SK-N-SH (cell line): ENCODE measurements at regions not wholly inside any gene's neighbourhood (a gene's known extent, or its start where the extent isn't known, plus 50 kb on each side); places are given as distances from the start of the nearest gene placed in this dataset.

Experiments
- CTCF ChIA-PET: fragments of 300-600, 350-600 bp; formaldehyde crosslinking; extraction: SDS; loops from one replicate; lab custom pipeline; 2021; lab: Yijun Ruan, JAX
- POLR2A ChIA-PET: fragments of 350-600 bp; sonication (Branson Sonifier 250); formaldehyde crosslinking; extraction: SDS; loops from one replicate; lab custom pipeline; 2020; ENCODE audit warnings: antibody characterized with exemption, inconsistent platforms; lab: Yijun Ruan, JAX
- DNase-seq: peaks from one replicate; pipeline ENCODE4 v3.0.0; 2012
- H2AFZ ChIP-seq: fragments of 200-600 bp; sonication (generic); 2 replicates; pipeline ENCODE4 v1.8.1; 2016; ENCODE audit warnings: antibody characterized with exemption, mild to moderate bottlenecking, low read depth
- H3F3A ChIP-seq: fragments of 200-600 bp; sonication (generic); replicated peaks from 2 replicates; pipeline ENCODE3; 2016; ENCODE audit warnings: antibody characterized with exemption, mild to moderate bottlenecking; ENCODE audit not compliant: insufficient read depth
- H3K27ac ChIP-seq, 2 experiments: fragments of 200-500 bp in 1 of 2; fragments of 200-600 bp in 1 of 2; sonication (Bioruptor generic) in 1 of 2; sonication (generic), shearing (Covaris generic) in 1 of 2; 2 replicates each; pipeline versions ENCODE4 v1.5.1 to v1.6.1; 2014 to 2016; ENCODE audit warnings: low read depth in 2 of 2, inconsistent platforms in 1 of 2, low read length in 1 of 2, mild to moderate bottlenecking in 1 of 2, mixed read lengths in 1 of 2
- H3K27me3 ChIP-seq: fragments of 200-600 bp; sonication (generic), shearing (Covaris generic); 2 replicates; pipeline ENCODE4 v1.6.1; 2016; ENCODE audit warnings: mixed run types; ENCODE audit not compliant: insufficient read depth
- H3K36me3 ChIP-seq, 2 experiments: fragments of 200-500 bp in 1 of 2; fragments of 200-600 bp in 1 of 2; sonication (Bioruptor generic) in 1 of 2; sonication (generic) in 1 of 2; replicated peaks in 1 of 2; 2 replicates each; pipeline versions ENCODE3 to v1.5.1; 2014 to 2016; ENCODE audit warnings: low read length in 1 of 2, mild to moderate bottlenecking in 1 of 2; ENCODE audit not compliant: insufficient read depth in 2 of 2, control insufficient read depth in 1 of 2
- H3K4me1 ChIP-seq, 2 experiments: fragments of 200-500 bp in 1 of 2; fragments of 200-600 bp in 1 of 2; sonication (Bioruptor generic) in 1 of 2; sonication (generic), shearing (Covaris generic) in 1 of 2; 2 replicates each; pipeline versions ENCODE4 v1.5.1 to v1.6.1; 2014 to 2016; ENCODE audit warnings: low read depth in 1 of 2, low read length in 1 of 2, mixed run types in 1 of 2; ENCODE audit not compliant: insufficient read depth in 2 of 2, control insufficient read depth in 1 of 2
- H3K4me2 ChIP-seq: fragments of 200-600 bp; sonication (generic), shearing (Covaris generic); 2 replicates; pipeline ENCODE4 v1.6.1; 2017; ENCODE audit warnings: mixed run types
- H3K4me3 ChIP-seq, 2 experiments: fragments of 200-500 bp in 1 of 2; fragments of 200-600 bp in 1 of 2; sonication (Bioruptor generic) in 1 of 2; sonication (generic), shearing (Covaris generic) in 1 of 2; 2 replicates each; pipeline versions ENCODE4 v1.5.1 to v1.8.1; 2014 to 2016; ENCODE audit warnings: low read depth in 2 of 2, inconsistent platforms in 1 of 2, low read length in 1 of 2, mild to moderate bottlenecking in 1 of 2, mixed read lengths in 1 of 2, moderate library complexity in 1 of 2
- H3K79me2 ChIP-seq: fragments of 200-600 bp; sonication (generic); 2 replicates; pipeline ENCODE4 v1.8.1; 2017; ENCODE audit warnings: mild to moderate bottlenecking; ENCODE audit not compliant: insufficient read depth
- H3K9ac ChIP-seq: fragments of 200-600 bp; sonication (generic); 2 replicates; pipeline ENCODE4 v1.6.1; 2017; ENCODE audit warnings: mixed run types
- H3K9me2 ChIP-seq: fragments of 200-600 bp; sonication (generic); 2 replicates; pipeline ENCODE4 v1.6.1; 2017; ENCODE audit warnings: mixed run types
- H3K9me3 ChIP-seq: fragments of 200-600 bp; sonication (generic); 2 replicates; pipeline ENCODE4 v1.6.1; 2017; ENCODE audit warnings: mixed run types, mild to moderate bottlenecking, moderate library complexity
- H4K20me1 ChIP-seq: fragments of 200-600 bp; sonication (generic); 2 replicates; pipeline ENCODE4 v1.6.1; 2017; ENCODE audit warnings: mild to moderate bottlenecking, mixed run types; ENCODE audit not compliant: insufficient read depth
- EP300 ChIP-seq, 2 experiments: IDR thresholded peaks; 2 replicates each; pipeline versions ENCODE4 v1.4.0 to v1.6.1; 2012; ENCODE audit warnings: borderline replicate concordance in 1 of 2, low read depth in 1 of 2, low read length in 1 of 2
- FOXJ3 ChIP-seq: sonication (generic); formaldehyde crosslinking; IDR thresholded peaks from 2 replicates; pipeline ENCODE4 v1.5.1; 2020; ENCODE audit warnings: mild to moderate bottlenecking, missing genetic modification reagents
- JUND ChIP-seq: IDR thresholded peaks from 2 replicates; pipeline ENCODE4 v1.4.0; 2012
- MEF2A ChIP-seq: IDR thresholded peaks from 2 replicates; pipeline ENCODE4 v1.4.0; 2012; ENCODE audit warnings: low read depth, borderline replicate concordance
- RAD21 ChIP-seq: IDR thresholded peaks from 2 replicates; pipeline ENCODE4 v1.6.1; 2012; ENCODE audit warnings: mild to moderate bottlenecking, low read length
- RCOR1 ChIP-seq: fragments of 150-350 bp; IDR thresholded peaks from 2 replicates; pipeline ENCODE4 v1.6.1; 2017; ENCODE audit warnings: antibody characterized with exemption, low read length
- SIN3A ChIP-seq: IDR thresholded peaks from 2 replicates; pipeline ENCODE4 v1.6.1; 2012; ENCODE audit warnings: low read depth, mild to moderate bottlenecking, low read length, moderate library complexity, borderline replicate concordance
- SMC3 ChIP-seq: IDR thresholded peaks from 2 replicates; pipeline ENCODE4 v1.6.1; 2012; ENCODE audit warnings: low read depth, low read length, improper control_type of control experiment
- WGBS: methylation state at CpG from one replicate; pipeline ENCODE4 v1.1.6; 2017; ENCODE audit warnings: low lambda C conversion rate; 5-methylcytosine and 5-hydroxymethylcytosine counted together
- TF ChIP-seq, protein P1 (sequence below): IDR thresholded peaks from 2 replicates; pipeline ENCODE4 v1.4.0; 2012; ENCODE audit warnings: low read depth, borderline replicate concordance
- TF ChIP-seq, protein P2 (sequence below): IDR thresholded peaks from 2 replicates; pipeline ENCODE4 v1.4.0; 2012; ENCODE audit warnings: low read depth

DNA sequence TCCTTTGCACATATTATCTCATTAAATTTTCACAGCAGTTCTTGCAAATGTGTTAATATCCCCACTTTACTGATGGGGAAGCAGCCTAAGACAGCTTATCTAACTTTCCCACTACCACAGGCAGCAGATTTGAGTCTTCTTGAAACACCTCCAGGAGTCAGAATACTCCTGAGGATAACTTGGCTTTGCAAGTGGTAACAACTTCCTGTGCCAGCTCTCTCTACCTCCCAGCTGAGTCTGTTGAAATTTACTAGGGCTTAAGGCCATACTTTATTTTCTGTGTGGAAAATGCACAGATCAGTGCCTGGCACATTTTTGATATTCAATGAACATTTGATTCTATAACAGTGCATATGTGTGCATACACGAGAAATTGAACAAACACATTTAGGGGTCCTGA is 136.1 kb upstream of the COBL start:
- Histone ChIP-seq H3K36me3 (no peaks in the 10 kb centered on the region), H3K27ac (no peak overlapping the region), H3K4me1 (peaks cover 0 to 11% of the 10 kb centered on the region in 2 experiments; a peak in 2 of 4 replicates), H3K4me2 (no peak overlapping the region), H3K9me3 (peaks cover 6% of the 10 kb centered on the region; the same call in 1 of the 2 replicates), H3K9ac (no peak overlapping the region), H3K27me3 (no peaks in the 10 kb centered on the region), H3K4me3 (no peak overlapping the region), H3K9me2 (no peaks in the 10 kb centered on the region), H2AFZ (no peak overlapping the region), H3F3A (no peaks in the 10 kb centered on the region), H3K79me2 (no peaks in the 10 kb centered on the region), H4K20me1 (no peaks in the 10 kb centered on the region)
- 67% methylated on average over 1 of the region's 1 CpG for WGBS
- POLR2A ChIA-PET, result no interaction called here
- CTCF ChIA-PET, result interaction anchor here (0.9 to 4.7 kb wide), 3 partner anchors 8 to 23 kb away, joined by 4 to 37 read pairs (median 6); no protein-coding TSS in a partner anchor
- TF ChIP-seq SMC3, result no peak
- TF ChIP-seq FOXJ3 (CRISPR knock-in tag), result no peak
- no peak for TF ChIP-seq SIN3A
- TF ChIP-seq EP300 (IDR thresholded peaks at IDR 0.05; ENCODE audit: borderline replicate concordance in 1 of 2, low read depth in 1 of 2, low read length in 1 of 2), result no peak
- DNase-seq, result no peak

DNA sequence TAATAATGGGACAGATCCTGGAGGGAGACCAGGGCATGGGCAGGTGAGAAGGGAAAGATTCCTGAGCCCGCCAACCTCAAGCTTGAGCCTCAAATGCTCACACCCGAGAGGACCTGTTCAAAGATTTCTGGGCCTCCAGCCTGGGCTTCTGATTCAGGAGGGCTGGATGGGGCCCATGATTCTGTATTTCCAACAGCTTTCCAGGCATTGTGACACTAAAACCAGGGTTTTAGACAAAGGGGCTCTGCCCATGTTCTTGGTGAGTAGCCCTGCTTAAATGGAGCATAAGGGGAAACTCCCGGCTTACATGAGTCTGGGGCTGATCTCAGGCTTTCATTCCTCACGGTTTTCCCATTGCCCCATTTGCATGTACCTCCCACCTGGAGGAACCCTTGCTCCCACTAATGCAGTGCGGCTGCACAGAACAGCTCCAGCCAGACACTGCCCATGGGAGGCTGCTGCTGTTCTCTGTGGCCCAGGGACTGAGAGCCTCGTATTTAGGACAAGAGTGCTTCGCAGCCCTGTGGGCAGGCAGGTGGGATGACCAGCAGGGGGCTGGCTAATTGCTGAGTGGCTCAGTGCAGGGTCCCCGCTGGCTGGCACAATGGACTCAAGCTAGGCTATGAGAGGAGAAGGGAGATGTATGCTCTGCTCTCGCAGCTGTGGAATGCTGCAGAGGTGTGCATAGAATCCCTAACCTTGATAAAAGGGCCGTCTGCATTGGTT is 135.3 kb upstream of the COBL start:
- Histone ChIP-seq H3K4me1 (peaks cover 0 to 11% of the 10 kb centered on the region in 2 experiments; a peak in 2 of 4 replicates), H3K27ac (no peak overlapping the region), H3K27me3 (no peaks in the 10 kb centered on the region), H3K36me3 (no peaks in the 10 kb centered on the region), H3K9me2 (no peaks in the 10 kb centered on the region), H2AFZ (no peak overlapping the region), H3K4me2 (no peak overlapping the region), H3K79me2 (no peaks in the 10 kb centered on the region), H3F3A (no peaks in the 10 kb centered on the region), H3K9me3 (peaks cover 6% of the 10 kb centered on the region; the same call in 1 of the 2 replicates), H3K4me3 (no peak overlapping the region), H4K20me1 (no peaks in the 10 kb centered on the region), H3K9ac (no peak overlapping the region)
- POLR2A ChIA-PET, result no interaction called here
- WGBS, result 24% methylated on average over 9 of the region's 10 CpGs
- TF ChIP-seq RAD21 (0 out of 2 replicates have a peak, but pooled peaks have one; percentile 5), MEF2A (no peak)
- CTCF ChIA-PET, result interaction anchor here (0.6 to 4.7 kb wide), 5 partner anchors 9 to 1762 kb away, joined by 3 to 37 read pairs (median 4); no protein-coding TSS in a partner anchor
- DNase-seq, result peak; percentile 64

DNA sequence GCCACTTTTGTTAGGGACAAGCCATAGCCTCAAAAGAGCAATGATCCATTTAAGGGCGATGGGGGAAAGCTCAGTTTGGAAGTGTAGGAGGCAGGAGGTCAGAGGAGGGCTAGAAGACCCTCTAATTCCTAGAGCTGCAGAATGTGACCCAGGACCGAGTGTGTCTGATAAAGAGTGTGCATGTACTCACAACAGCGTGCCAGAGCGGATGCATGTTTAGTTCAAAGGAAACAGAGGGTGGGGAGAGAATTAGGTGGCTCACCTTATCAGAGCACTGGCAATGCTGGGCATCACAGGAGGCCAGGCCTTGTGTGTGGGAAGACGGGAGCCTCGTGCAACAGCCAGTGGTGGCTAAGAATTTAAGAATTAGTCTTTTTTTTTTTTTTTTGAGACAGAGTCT is 133.9 kb upstream of the COBL start:
- Histone ChIP-seq H4K20me1 (no peaks in the 10 kb centered on the region), H3K79me2 (no peaks in the 10 kb centered on the region), H3K4me1 (peaks cover 0 to 2% of the 10 kb centered on the region in 2 experiments; a peak in 1 of 4 replicates), H3K27ac (no peak overlapping the region), H3F3A (no peaks in the 10 kb centered on the region), H3K9ac (no peak overlapping the region), H3K9me3 (peaks cover 6% of the 10 kb centered on the region; the same call in 1 of the 2 replicates), H2AFZ (no peak overlapping the region), H3K27me3 (no peaks in the 10 kb centered on the region), H3K4me3 (no peak overlapping the region), H3K9me2 (no peaks in the 10 kb centered on the region), H3K36me3 (no peaks in the 10 kb centered on the region), H3K4me2 (no peak overlapping the region)
- TF ChIP-seq EP300 (IDR thresholded peaks at IDR 0.05; ENCODE audit: borderline replicate concordance in 1 of 2, low read depth in 1 of 2, low read length in 1 of 2) (no peak), JUND (no peak), RCOR1 (no peak)
- TF ChIP-seq, protein P1, sequence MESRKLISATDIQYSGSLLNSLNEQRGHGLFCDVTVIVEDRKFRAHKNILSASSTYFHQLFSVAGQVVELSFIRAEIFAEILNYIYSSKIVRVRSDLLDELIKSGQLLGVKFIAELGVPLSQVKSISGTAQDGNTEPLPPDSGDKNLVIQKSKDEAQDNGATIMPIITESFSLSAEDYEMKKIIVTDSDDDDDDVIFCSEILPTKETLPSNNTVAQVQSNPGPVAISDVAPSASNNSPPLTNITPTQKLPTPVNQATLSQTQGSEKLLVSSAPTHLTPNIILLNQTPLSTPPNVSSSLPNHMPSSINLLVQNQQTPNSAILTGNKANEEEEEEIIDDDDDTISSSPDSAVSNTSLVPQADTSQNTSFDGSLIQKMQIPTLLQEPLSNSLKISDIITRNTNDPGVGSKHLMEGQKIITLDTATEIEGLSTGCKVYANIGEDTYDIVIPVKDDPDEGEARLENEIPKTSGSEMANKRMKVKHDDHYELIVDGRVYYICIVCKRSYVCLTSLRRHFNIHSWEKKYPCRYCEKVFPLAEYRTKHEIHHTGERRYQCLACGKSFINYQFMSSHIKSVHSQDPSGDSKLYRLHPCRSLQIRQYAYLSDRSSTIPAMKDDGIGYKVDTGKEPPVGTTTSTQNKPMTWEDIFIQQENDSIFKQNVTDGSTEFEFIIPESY, result no peak
- TF ChIP-seq, protein P2, sequence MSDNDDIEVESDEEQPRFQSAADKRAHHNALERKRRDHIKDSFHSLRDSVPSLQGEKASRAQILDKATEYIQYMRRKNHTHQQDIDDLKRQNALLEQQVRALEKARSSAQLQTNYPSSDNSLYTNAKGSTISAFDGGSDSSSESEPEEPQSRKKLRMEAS, result no peak
- no peak for DNase-seq
- ChIA-PET POLR2A (no interaction called here), CTCF (interaction anchor here (4.7 kb wide), 1 partner anchor 21 kb away, joined by 37 read pairs; no protein-coding TSS in a partner anchor)
- 46% methylated on average over 6 of the region's 6 CpGs for WGBS
